ENCODE measurements at regions not wholly inside any gene's neighbourhood (a gene's known extent, or its start where the extent isn't known, plus 50 kb on each side); places are given as distances from the start of the nearest gene placed in this dataset.

DNA sequence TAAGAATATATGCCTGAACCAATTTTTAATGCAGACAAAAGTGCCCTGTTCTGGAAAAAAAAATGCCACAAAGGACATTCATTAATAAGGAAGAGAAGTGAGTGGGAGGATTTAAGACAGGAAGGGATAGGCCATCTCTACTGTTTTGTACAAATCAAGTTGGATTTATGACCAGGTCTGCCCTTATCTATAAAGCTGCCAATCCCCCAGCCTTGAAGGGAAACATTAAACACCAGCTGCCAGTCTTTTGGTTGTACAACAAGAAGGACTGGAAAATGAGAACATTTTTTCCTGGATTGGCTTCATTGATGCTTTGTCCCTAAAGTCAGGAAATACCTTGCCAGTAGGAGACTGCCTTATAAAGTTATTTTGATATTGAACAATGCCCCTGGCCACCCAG, 444.0 kb downstream of the NPHP4 start:
- TF ChIP-seq EZH2 (IDR thresholded peaks at IDR 0.05; ENCODE audit: borderline replicate concordance, insufficient read depth, low read depth, low read length, poor library complexity, severe bottlenecking): no peak
- TF ChIP-seq, protein P1, sequence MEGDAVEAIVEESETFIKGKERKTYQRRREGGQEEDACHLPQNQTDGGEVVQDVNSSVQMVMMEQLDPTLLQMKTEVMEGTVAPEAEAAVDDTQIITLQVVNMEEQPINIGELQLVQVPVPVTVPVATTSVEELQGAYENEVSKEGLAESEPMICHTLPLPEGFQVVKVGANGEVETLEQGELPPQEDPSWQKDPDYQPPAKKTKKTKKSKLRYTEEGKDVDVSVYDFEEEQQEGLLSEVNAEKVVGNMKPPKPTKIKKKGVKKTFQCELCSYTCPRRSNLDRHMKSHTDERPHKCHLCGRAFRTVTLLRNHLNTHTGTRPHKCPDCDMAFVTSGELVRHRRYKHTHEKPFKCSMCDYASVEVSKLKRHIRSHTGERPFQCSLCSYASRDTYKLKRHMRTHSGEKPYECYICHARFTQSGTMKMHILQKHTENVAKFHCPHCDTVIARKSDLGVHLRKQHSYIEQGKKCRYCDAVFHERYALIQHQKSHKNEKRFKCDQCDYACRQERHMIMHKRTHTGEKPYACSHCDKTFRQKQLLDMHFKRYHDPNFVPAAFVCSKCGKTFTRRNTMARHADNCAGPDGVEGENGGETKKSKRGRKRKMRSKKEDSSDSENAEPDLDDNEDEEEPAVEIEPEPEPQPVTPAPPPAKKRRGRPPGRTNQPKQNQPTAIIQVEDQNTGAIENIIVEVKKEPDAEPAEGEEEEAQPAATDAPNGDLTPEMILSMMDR (IDR thresholded peaks at IDR 0.05): no peak
